ENCODE measurements at regions not wholly inside any gene's neighbourhood (a gene's known extent, or its start where the extent isn't known, plus 50 kb on each side); places are given as distances from the start of the nearest gene placed in this dataset.

DNA sequence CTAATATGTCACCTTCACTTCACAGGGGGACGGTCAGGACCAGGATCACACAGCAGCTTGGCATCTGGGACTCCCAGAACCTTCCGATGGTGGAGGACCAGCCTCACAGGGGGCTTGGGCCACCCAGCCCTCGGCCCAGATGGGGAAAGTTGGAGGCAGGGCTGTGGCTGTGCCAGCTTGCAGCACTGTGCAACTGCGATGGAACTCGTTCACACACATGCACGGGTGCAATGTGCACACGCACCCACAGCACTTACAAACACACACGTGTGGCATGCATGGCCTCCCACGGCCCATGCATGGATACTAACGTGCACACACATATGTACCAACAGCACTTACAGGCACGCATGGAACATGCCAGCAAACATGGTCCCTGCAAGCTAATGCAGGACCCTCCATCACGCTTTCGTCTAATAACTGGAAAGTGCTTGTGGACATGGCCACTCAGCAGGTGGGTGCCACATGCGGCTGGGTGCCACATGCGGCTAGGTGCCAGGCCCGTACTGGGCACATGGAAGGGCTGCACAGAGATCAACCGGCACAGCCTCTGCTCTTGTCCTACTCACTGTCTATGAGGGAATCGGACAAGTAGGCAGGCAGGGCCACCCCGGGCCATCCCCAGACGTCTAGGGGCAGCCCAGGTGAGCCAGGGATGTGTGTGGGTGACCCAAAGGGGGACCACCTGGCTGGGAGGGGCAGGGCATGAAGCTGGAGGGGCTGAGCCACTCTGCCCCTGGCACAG, 63.2 kb downstream of the ADRA2C start:
- Histone ChIP-seq H3K27ac (no peak overlapping the region), H4K20me1 (ENCODE audit: insufficient read depth) (no peaks in the 10 kb centered on the region), H3K9me2 (ENCODE audit: insufficient read depth) (no peaks in the 10 kb centered on the region), H3K27me3 (ENCODE audit: insufficient read depth, low read depth) (peaks cover 64% of the 10 kb centered on the region), H2AFZ (no peak overlapping the region), H3F3A (ENCODE audit: insufficient read depth, low read depth) (no peaks in the 10 kb centered on the region), H3K4me1 (replicated peaks; ENCODE audit: insufficient read depth) (no peaks in the 10 kb centered on the region), H3K9me3 (ENCODE audit: insufficient read depth, low read depth) (no peaks in the 10 kb centered on the region), H3K4me3 (no peak overlapping the region), H3K4me2 (no peak overlapping the region), H3K36me3 (ENCODE audit: low read depth) (no peaks in the 10 kb centered on the region), H3K79me2 (ENCODE audit: low read depth) (no peaks in the 10 kb centered on the region)
- no peak for TF ChIP-seq EZH2 (IDR thresholded peaks at IDR 0.05; ENCODE audit: low read depth)
- TF ChIP-seq, protein P1, sequence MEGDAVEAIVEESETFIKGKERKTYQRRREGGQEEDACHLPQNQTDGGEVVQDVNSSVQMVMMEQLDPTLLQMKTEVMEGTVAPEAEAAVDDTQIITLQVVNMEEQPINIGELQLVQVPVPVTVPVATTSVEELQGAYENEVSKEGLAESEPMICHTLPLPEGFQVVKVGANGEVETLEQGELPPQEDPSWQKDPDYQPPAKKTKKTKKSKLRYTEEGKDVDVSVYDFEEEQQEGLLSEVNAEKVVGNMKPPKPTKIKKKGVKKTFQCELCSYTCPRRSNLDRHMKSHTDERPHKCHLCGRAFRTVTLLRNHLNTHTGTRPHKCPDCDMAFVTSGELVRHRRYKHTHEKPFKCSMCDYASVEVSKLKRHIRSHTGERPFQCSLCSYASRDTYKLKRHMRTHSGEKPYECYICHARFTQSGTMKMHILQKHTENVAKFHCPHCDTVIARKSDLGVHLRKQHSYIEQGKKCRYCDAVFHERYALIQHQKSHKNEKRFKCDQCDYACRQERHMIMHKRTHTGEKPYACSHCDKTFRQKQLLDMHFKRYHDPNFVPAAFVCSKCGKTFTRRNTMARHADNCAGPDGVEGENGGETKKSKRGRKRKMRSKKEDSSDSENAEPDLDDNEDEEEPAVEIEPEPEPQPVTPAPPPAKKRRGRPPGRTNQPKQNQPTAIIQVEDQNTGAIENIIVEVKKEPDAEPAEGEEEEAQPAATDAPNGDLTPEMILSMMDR (conservative IDR thresholded peaks at IDR 0.05) = no peak
- no TSS peak for BruUV-seq (replicated peaks)
- CTCF ChIA-PET = no interaction called here
- no peak for DNase-seq
- intact Hi-C loops (cut with micrococcal nuclease; ENCODE audit: unreplicated experiment) = no loop called here
- POLR2A ChIA-PET (ENCODE audit: unreplicated experiment) = no interaction called here

DNA sequence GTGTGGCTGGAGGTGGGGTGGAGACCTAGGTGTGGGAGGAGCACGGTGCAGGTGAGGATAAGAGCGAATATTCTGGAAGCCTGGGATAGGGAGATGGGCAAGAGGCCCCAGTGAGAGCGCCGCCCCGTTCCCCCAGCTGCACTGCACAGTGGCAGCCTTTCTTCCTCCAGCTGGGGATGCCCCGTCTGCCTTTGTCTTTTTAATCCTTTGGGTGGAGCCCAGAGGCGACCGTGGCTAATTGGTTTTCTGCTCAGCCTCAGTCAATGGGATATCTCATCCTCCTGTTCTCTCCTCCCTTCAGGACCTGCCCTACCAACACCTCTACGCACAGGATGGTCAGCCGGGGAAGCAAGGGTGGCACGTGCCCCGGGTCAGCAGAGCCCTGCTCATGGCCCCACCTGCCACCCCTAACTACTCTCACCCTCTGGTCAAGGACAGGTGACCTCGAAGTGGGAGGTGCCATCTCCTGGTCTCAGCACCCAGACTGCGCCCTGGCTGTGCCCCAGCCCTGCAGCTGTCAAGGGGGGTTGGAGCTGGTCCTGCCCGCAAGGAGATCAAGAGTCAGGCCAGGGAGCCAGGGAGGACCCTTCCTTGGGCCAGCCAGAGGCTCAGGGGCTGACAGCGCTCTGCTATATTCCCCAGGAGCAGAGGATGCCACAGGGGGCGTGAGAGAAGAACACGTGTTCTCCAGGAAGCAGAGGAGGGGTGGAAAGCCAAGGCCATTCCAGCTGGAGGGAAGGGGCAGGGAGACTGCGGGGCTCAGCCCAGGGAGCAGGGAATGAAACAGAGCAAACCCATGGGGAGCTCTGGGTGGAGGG, 64.0 kb downstream of the ADRA2C start:
- Histone ChIP-seq H3K9me2 (ENCODE audit: insufficient read depth) (no peaks in the 10 kb centered on the region), H3F3A (ENCODE audit: insufficient read depth, low read depth) (no peaks in the 10 kb centered on the region), H4K20me1 (ENCODE audit: insufficient read depth) (no peaks in the 10 kb centered on the region), H3K27ac (no peak overlapping the region), H3K27me3 (ENCODE audit: insufficient read depth, low read depth) (peaks cover 65% of the 10 kb centered on the region), H3K36me3 (ENCODE audit: low read depth) (no peaks in the 10 kb centered on the region), H3K4me1 (replicated peaks; ENCODE audit: insufficient read depth) (no peaks in the 10 kb centered on the region), H3K79me2 (ENCODE audit: low read depth) (no peaks in the 10 kb centered on the region), H3K4me2 (no peak overlapping the region), H3K4me3 (no peak overlapping the region), H2AFZ (no peak overlapping the region), H3K9me3 (ENCODE audit: insufficient read depth, low read depth) (no peaks in the 10 kb centered on the region)
- POLR2A ChIA-PET (ENCODE audit: unreplicated experiment) = no interaction called here
- CTCF ChIA-PET = no interaction called here
- intact Hi-C loops (cut with micrococcal nuclease; ENCODE audit: unreplicated experiment) = no loop called here
- DNase-seq = no peak
- no peak for TF ChIP-seq EZH2 (IDR thresholded peaks at IDR 0.05; ENCODE audit: low read depth)
- TF ChIP-seq, protein P1 (conservative IDR thresholded peaks at IDR 0.05) = no peak
- no TSS peak for BruUV-seq (replicated peaks)

DNA sequence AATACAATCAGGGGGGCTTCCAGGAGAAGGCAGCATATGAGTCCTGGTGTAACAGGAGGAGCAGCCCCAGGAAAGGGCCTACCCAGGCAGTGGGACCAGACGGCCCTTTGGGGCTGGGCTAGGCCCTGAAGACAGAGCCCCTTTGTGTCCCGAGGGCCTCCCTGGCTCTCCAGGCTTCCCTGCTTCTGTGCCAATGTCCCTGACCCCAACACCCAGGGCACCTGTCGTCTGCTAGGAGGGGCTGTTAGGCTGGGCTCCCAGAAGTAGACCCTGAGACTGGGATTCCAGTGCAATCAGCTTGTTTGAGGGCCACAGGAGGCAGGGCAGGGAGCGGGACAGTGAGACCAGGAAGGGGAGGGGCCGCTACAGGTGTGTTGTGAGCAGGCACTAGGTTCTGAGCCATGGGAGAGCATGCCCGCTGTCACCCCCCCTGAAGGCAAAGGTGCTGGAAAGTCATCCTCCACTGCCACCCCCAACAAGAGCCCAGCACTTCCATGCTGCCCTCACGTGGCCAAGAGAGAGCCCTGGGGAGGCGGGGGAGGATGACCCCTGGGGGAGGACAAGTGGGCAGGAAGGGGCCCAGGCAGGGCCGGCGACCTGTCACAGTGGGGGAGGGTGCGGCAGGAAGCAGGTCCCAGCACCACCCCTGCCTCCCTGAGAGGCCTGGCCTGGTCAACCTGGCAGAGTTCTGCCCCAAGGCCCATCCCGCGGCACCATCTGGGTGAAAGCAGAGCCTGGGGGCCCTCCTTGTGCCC, 64.8 kb downstream of the ADRA2C start:
- H3K36me3 ChIP-seq (ENCODE audit: low read depth) = no peaks in the 10 kb centered on the region
- no peak overlapping the region for H3K4me2 ChIP-seq
- H2AFZ ChIP-seq = no peak overlapping the region
- ChIA-PET CTCF (no interaction called here), POLR2A (ENCODE audit: unreplicated experiment) (no interaction called here)
- H4K20me1 ChIP-seq (ENCODE audit: insufficient read depth) = no peaks in the 10 kb centered on the region
- no peaks in the 10 kb centered on the region for H3K9me3 ChIP-seq (ENCODE audit: insufficient read depth, low read depth)
- no peak for TF ChIP-seq EZH2 (IDR thresholded peaks at IDR 0.05; ENCODE audit: low read depth)
- TF ChIP-seq, protein P1 (conservative IDR thresholded peaks at IDR 0.05) = no peak
- H3K27me3 ChIP-seq (ENCODE audit: insufficient read depth, low read depth) = peaks cover 65% of the 10 kb centered on the region
- no peak for DNase-seq
- H3K79me2 ChIP-seq (ENCODE audit: low read depth) = no peaks in the 10 kb centered on the region
- no peaks in the 10 kb centered on the region for H3F3A ChIP-seq (ENCODE audit: insufficient read depth, low read depth)
- no peak overlapping the region for H3K27ac ChIP-seq
- no peaks in the 10 kb centered on the region for H3K9me2 ChIP-seq (ENCODE audit: insufficient read depth)
- BruUV-seq (replicated peaks) = no TSS peak
- intact Hi-C loops (cut with micrococcal nuclease; ENCODE audit: unreplicated experiment) = no loop called here
- no peaks in the 10 kb centered on the region for H3K4me1 ChIP-seq (replicated peaks; ENCODE audit: insufficient read depth)
- no peak overlapping the region for H3K4me3 ChIP-seq

Measured in PC-9 (cell line).